ENCODE measurements at regions not wholly inside any gene's neighbourhood (a gene's known extent, or its start where the extent isn't known, plus 50 kb on each side); places are given as distances from the start of the nearest gene placed in this dataset.

GRCh38 chr18:23387265-23387664 is 65.8 kb upstream of the RIOK3 start:
- Histone ChIP-seq H4K8ac (ENCODE audit: low read depth in 2 of 2, low read length in 2 of 2) (no peak overlapping the region), H3K4me2 (ENCODE audit: low read depth, low read length) (no peak overlapping the region), H2BK5ac (ENCODE audit: low read depth, low read length, poor library complexity, severe bottlenecking) (no peak overlapping the region), H4K91ac (ENCODE audit: insufficient read depth, low read depth, low read length) (no peak overlapping the region), H2AK9ac (replicated peaks; ENCODE audit: low read depth, low read length, poor library complexity) (no peak overlapping the region), H3K9ac (ENCODE audit: low read depth, low read length) (no peak overlapping the region), H3K27ac (ENCODE audit: insufficient read depth, low read length) (no peak overlapping the region), H3K9me1 (ENCODE audit: insufficient read depth, low read length) (no peaks in the 10 kb centered on the region), H3K18ac (ENCODE audit: low read depth, low read length) (no peak overlapping the region), H3K27me3 (ENCODE audit: control insufficient read depth, insufficient read depth, low read length) (no peaks in the 10 kb centered on the region), H3K4me1 (ENCODE audit: control insufficient read depth, insufficient read depth, low read length) (0 out of 2 replicates have a peak, but pooled peaks cover 2% of the 10 kb centered on the region), H3K36me3 (ENCODE audit: control insufficient read depth, insufficient read depth, low read length) (peaks cover 2% of the 10 kb centered on the region; the same call in 1 of the 2 replicates), H3K9me3 (ENCODE audit: control insufficient read depth, insufficient read depth, low read length) (no peaks in the 10 kb centered on the region), H2BK120ac (ENCODE audit: low read depth, low read length) (no peak overlapping the region), H3K23ac (ENCODE audit: low read depth, low read length) (no peak overlapping the region), H2AK5ac (ENCODE audit: low read depth, low read length) (no peak overlapping the region), H4K20me1 (ENCODE audit: insufficient read depth, low read length) (no peaks in the 10 kb centered on the region), H2BK15ac (ENCODE audit: low read depth, low read length) (no peak overlapping the region), H3K4ac (ENCODE audit: low read depth, low read length) (no peak overlapping the region), H4K5ac (ENCODE audit: low read depth, low read length) (no peak overlapping the region), H3K79me1 (ENCODE audit: low read depth in 1 of 2, low read length in 2 of 2) (no peaks in the 10 kb centered on the region), H3K14ac (replicated peaks; ENCODE audit: low read depth, low read length) (no peak overlapping the region), H3K4me3 (ENCODE audit: insufficient read depth, low read depth, low read length) (no peak overlapping the region), H2BK20ac (ENCODE audit: low read depth, low read length) (no peak overlapping the region), H3K56ac (ENCODE audit: extremely low read depth, insufficient read depth, low read length) (no peak overlapping the region), H2AFZ (replicated peaks; ENCODE audit: low read length, poor library complexity) (no peak overlapping the region)
- no TSS peak for BruUV-seq (replicated peaks)
- TF ChIP-seq MAFK (IDR thresholded peaks at IDR 0.05; ENCODE audit: low read depth, low read length) (no peak), POLR2A (IDR thresholded peaks at IDR 0.05; ENCODE audit: low read depth, low read length) (no peak), FOS (IDR thresholded peaks at IDR 0.05; ENCODE audit: low read depth, low read length) (no peak), CEBPB (IDR thresholded peaks at IDR 0.05; ENCODE audit: low read depth, low read length) (no peak), BHLHE40 (IDR thresholded peaks at IDR 0.05; ENCODE audit: low read depth, low read length) (no peak), CHD1 (IDR thresholded peaks at IDR 0.05; ENCODE audit: low read depth, low read length) (no peak), RCOR1 (IDR thresholded peaks at IDR 0.05; ENCODE audit: insufficient replicate concordance, low read length) (no peak), MXI1 (IDR thresholded peaks at IDR 0.05; ENCODE audit: borderline replicate concordance, low read depth, low read length) (no peak), NFE2L2 (IDR thresholded peaks at IDR 0.05; ENCODE audit: low read depth, low read length) (no peak), SMC3 (IDR thresholded peaks at IDR 0.05; ENCODE audit: low read depth, low read length) (no peak), CTCF (conservative IDR thresholded peaks at IDR 0.05; ENCODE audit: low read depth, low read length) (no peak), ELK1 (IDR thresholded peaks at IDR 0.05; ENCODE audit: borderline replicate concordance, low read depth, low read length) (no peak), USF2 (IDR thresholded peaks at IDR 0.05; ENCODE audit: low read depth, low read length) (no peak), RAD21 (IDR thresholded peaks at IDR 0.05; ENCODE audit: low read length) (no peak), MAZ (IDR thresholded peaks at IDR 0.05; ENCODE audit: borderline replicate concordance, low read depth, low read length) (no peak), RFX5 (IDR thresholded peaks at IDR 0.05; ENCODE audit: low read depth, low read length) (no peak)
- POLR2A ChIA-PET (ENCODE audit: unreplicated experiment), result no interaction called here
- CTCF ChIA-PET, result no interaction called here
- 100% methylated on average over 1 of the region's 4 CpGs; no CpG with 5 or more reads in 1 of the 2 experiments for WGBS, 2 experiments (ENCODE audit: extremely low coverage in 2 of 2, insufficient read length in 1 of 2)
- in situ Hi-C loops (cut with MboI; ENCODE audit: low sequenced_read_pairs) (no loop called here), intact Hi-C loops (cut with micrococcal nuclease) (no loop called here), dilution Hi-C loops (cut with HindIII; ENCODE audit: low sequenced_read_pairs, unreplicated experiment) (no loop called here)
- no peak for ATAC-seq (ENCODE audit: low read depth)
- no peak for DNase-seq

Measured in IMR-90 (cell line).